HepG2 (cell line): ENCODE measurements at regions not wholly inside any gene's neighbourhood (a gene's known extent, or its start where the extent isn't known, plus 50 kb on each side); places are given as distances from the start of the nearest gene placed in this dataset.

ENCODE experiments used
- ATAC-seq: fragments of 200-7000 bp; cut with Tn5 transposase; 3 replicates; pipeline ENCODE4 v1.9.1; 2020; ENCODE audit warnings: mild to moderate bottlenecking, moderate library complexity
- BruUV-seq: library from RNA; stranded (reverse); fragments of 400-500 nt; replicated peaks from 2 replicates; lab custom pipeline; 2021; lab: Mats Ljungman, UMichigan
- CTCF ChIA-PET: fragments of 300-600 bp; formaldehyde crosslinking; extraction: SDS; loops from one replicate; lab custom pipeline; 2021; ENCODE audit warnings: low total read pairs, inconsistent platforms, low intra/inter-chr PET ratio; lab: Yijun Ruan, JAX
- POLR2A ChIA-PET: fragments of 350-600 bp; sonication (Branson Sonifier 250); formaldehyde crosslinking; loops from one replicate; lab custom pipeline; 2020; ENCODE audit warnings: antibody characterized with exemption, inconsistent platforms; lab: Yijun Ruan, JAX
- DNase-seq: peaks from one replicate; pipeline ENCODE4 v3.0.0-alpha.2; 2015; ENCODE audit warnings: low spot score
- FAIRE-seq: peaks from 3 replicates; lab custom pipeline; 2011; peaks lifted over from hg19 to GRCh38; lab: Jason Lieb, UNC
- H2AFZ ChIP-seq: one replicate; pipeline ENCODE4 v1.6.1; 2011; ENCODE audit warnings: low read length, inconsistent platforms
- H3K27ac ChIP-seq: fragments of 300-600 bp; 3 replicates; pipeline ENCODE4 v1.8.0; 2011; ENCODE audit warnings: mixed run types, mild to moderate bottlenecking, mixed read lengths, low read length, inconsistent platforms; ENCODE audit not compliant: insufficient read depth; ENCODE audit errors: extremely low read length
- H3K27me3 ChIP-seq, 2 experiments: fragments of 200-600 bp in 1 of 2; 2 replicates in 1 of 2; 3 replicates in 1 of 2; pipeline versions ENCODE4 v1.6.0 to v1.8.0; 2011; ENCODE audit warnings: low read length in 2 of 2, mild to moderate bottlenecking in 2 of 2, moderate library complexity in 2 of 2, inconsistent platforms in 1 of 2; ENCODE audit not compliant: insufficient read depth in 2 of 2, control insufficient read depth in 1 of 2
- H3K36me3 ChIP-seq, 2 experiments: fragments of 200-600 bp in 1 of 2; replicated peaks in 1 of 2; 2 replicates in 1 of 2; 3 replicates in 1 of 2; pipeline versions ENCODE4 v1.5.1 to v1.8.0; 2011; ENCODE audit warnings: low read length in 2 of 2, inconsistent platforms in 1 of 2; ENCODE audit not compliant: insufficient read depth in 2 of 2, control insufficient read depth in 1 of 2
- H3K4me1 ChIP-seq: 2 replicates; pipeline ENCODE4 v1.5.1; 2012; ENCODE audit warnings: low read length, inconsistent platforms; ENCODE audit not compliant: insufficient read depth
- H3K4me2 ChIP-seq: 2 replicates; pipeline ENCODE4 v1.6.0; 2011; ENCODE audit warnings: low read depth, low read length, inconsistent platforms
- H3K4me3 ChIP-seq, 3 experiments: fragments of 200-600 bp in 1 of 3; sonication (generic), shearing (Covaris generic) in 1 of 3; replicated peaks in 1 of 3; 2 replicates each; pipeline ENCODE4 v1.5.1; 2011 to 2016; ENCODE audit warnings: low read length in 3 of 3, inconsistent platforms in 2 of 3, low read depth in 2 of 3, mild to moderate bottlenecking in 2 of 3, control low read depth in 1 of 3, mixed read lengths in 1 of 3; ENCODE audit not compliant: insufficient read depth in 1 of 3
- H3K79me2 ChIP-seq: one replicate; pipeline ENCODE4 v1.6.1; 2011; ENCODE audit warnings: low read length, inconsistent platforms; ENCODE audit not compliant: insufficient read depth
- H3K9ac ChIP-seq: 2 replicates; pipeline ENCODE4 v1.6.0; 2011; ENCODE audit warnings: mild to moderate bottlenecking, low read depth, low read length, inconsistent platforms; ENCODE audit not compliant: insufficient read depth
- H3K9me3 ChIP-seq: 2 replicates; pipeline ENCODE4 v1.5.1; 2012; ENCODE audit warnings: mild to moderate bottlenecking, low read length
- H4K20me1 ChIP-seq: 2 replicates; pipeline ENCODE4 v1.6.0; 2011; ENCODE audit warnings: inconsistent platforms, mild to moderate bottlenecking, low read length, moderate library complexity; ENCODE audit not compliant: insufficient read depth
- DZIP1 ChIP-seq: sonication (generic); formaldehyde crosslinking; IDR thresholded peaks from 2 replicates; pipeline ENCODE4 v1.5.0; 2020; ENCODE audit warnings: mild to moderate bottlenecking, missing genetic modification reagents
- EED ChIP-seq: sonication (generic); formaldehyde crosslinking; IDR thresholded peaks from 2 replicates; pipeline ENCODE4 v1.5.0; 2020; ENCODE audit warnings: mild to moderate bottlenecking, missing genetic modification reagents
- FOSL2 ChIP-seq: sonication (generic); formaldehyde crosslinking; IDR thresholded peaks from 2 replicates; pipeline ENCODE4 v1.4.0; 2020; ENCODE audit warnings: missing genetic modification reagents
- GPN1 ChIP-seq: sonication (generic); formaldehyde crosslinking; IDR thresholded peaks from 2 replicates; pipeline ENCODE4 v1.5.1; 2020; ENCODE audit warnings: missing genetic modification reagents, borderline replicate concordance
- KDM5B ChIP-seq: sonication (generic); formaldehyde crosslinking; IDR thresholded peaks from 2 replicates; pipeline ENCODE4 v1.4.0; 2020; ENCODE audit warnings: missing genetic modification reagents, mild to moderate bottlenecking, borderline replicate concordance
- KLF15 ChIP-seq: sonication (generic); formaldehyde crosslinking; IDR thresholded peaks from 2 replicates; pipeline ENCODE4 v1.8.1; 2023; ENCODE audit warnings: borderline replicate concordance, mild to moderate bottlenecking, inconsistent platforms, missing genetic modification reagents, mixed read lengths
- LCORL ChIP-seq, 2 experiments: fragments of 450-650 bp in 1 of 2; sonication (generic) in 1 of 2; formaldehyde crosslinking in 1 of 2; IDR thresholded peaks; 2 replicates each; pipeline versions ENCODE4 v1.5.0 to v1.6.1; 2017 to 2020; ENCODE audit warnings: antibody characterized with exemption in 1 of 2, missing genetic modification reagents in 1 of 2
- NCOA1 ChIP-seq: sonication (generic); formaldehyde crosslinking; IDR thresholded peaks from 2 replicates; pipeline ENCODE4 v1.9.0; 2021; ENCODE audit warnings: missing genetic modification reagents
- PITX1 ChIP-seq: sonication (generic); formaldehyde crosslinking; IDR thresholded peaks from 2 replicates; pipeline ENCODE4 v1.5.1; 2020; ENCODE audit warnings: mild to moderate bottlenecking, missing genetic modification reagents
- POGZ ChIP-seq: sonication (generic); formaldehyde crosslinking; IDR thresholded peaks from 2 replicates; pipeline ENCODE4 v1.4.0; 2020; ENCODE audit warnings: mild to moderate bottlenecking, missing genetic modification reagents
- SNRNP70 ChIP-seq: fragments of 200-400 bp; formaldehyde crosslinking; IDR thresholded peaks from 2 replicates; pipeline ENCODE4 v1.6.1; 2017; ENCODE audit warnings: mild to moderate bottlenecking, low read depth, low read length, moderate library complexity
- SOX6 ChIP-seq, 2 experiments: fragments of 450-650 bp in 1 of 2; sonication (generic) in 1 of 2; formaldehyde crosslinking in 1 of 2; IDR thresholded peaks; 2 replicates each; pipeline versions ENCODE4 v1.4.0 to v1.6.1; 2017 to 2020; ENCODE audit warnings: antibody characterized with exemption in 1 of 2, mild to moderate bottlenecking in 1 of 2, missing genetic modification reagents in 1 of 2
- ZNF224 ChIP-seq: sonication (generic); formaldehyde crosslinking; IDR thresholded peaks from 2 replicates; pipeline ENCODE4 v1.5.0; 2020; ENCODE audit warnings: mild to moderate bottlenecking, missing genetic modification reagents
- ZNF703 ChIP-seq: sonication (generic); formaldehyde crosslinking; IDR thresholded peaks from 2 replicates; pipeline ENCODE4 v1.5.1; 2020; ENCODE audit warnings: missing genetic modification reagents, mild to moderate bottlenecking, moderate library complexity, borderline replicate concordance
- ZSCAN29 ChIP-seq: sonication (generic); formaldehyde crosslinking; conservative IDR thresholded peaks from 2 replicates; pipeline ENCODE4 v1.4.0; 2020; ENCODE audit warnings: mild to moderate bottlenecking, missing genetic modification reagents
- WGBS: methylation state at CpG from one replicate; pipeline ENCODE4 v1.1.6; 2017; ENCODE audit warnings: low lambda C conversion rate; 5-methylcytosine and 5-hydroxymethylcytosine counted together
- in situ Hi-C: cut with HindIII; loops from 2 replicates; pipeline ENCODE4 v1.10.0; 2017; ENCODE audit warnings: low pct_unique_long_range_greater_than_20kb; ENCODE audit not compliant: extremely low pct_ligation_motif_present
- intact Hi-C: fragments of 100-400 bp; cut with micrococcal nuclease; formaldehyde crosslinking; loops from one replicate; pipeline ENCODE4 v1.10.0; 2022; ENCODE audit not compliant: unreplicated experiment

- Histone ChIP-seq H4K20me1 (no peaks in the 10 kb centered on the region), H3K79me2 (no peaks in the 10 kb centered on the region), H3K9me3 (peaks cover 33% of the 10 kb centered on the region), H3K27ac (no peak overlapping the region), H3K4me2 (no peak overlapping the region), H2AFZ (no peak overlapping the region), H3K27me3 (no peaks in the 10 kb centered on the region), H3K36me3 (no peaks in the 10 kb centered on the region), H3K4me1 (no peaks in the 10 kb centered on the region), H3K9ac (no peak overlapping the region), H3K4me3 (no peak overlapping the region)
- FAIRE-seq: no peak
- TF ChIP-seq PITX1 (CRISPR knock-in tag) (no peak), POGZ (CRISPR knock-in tag) (no peak), LCORL (IDR thresholded peaks at IDR 0.05) (no peak), LCORL (CRISPR knock-in tag; IDR thresholded peaks at IDR 0.05) (no peak), KDM5B (CRISPR knock-in tag) (no peak), SOX6 (IDR thresholded peaks at IDR 0.05) (no peak), SOX6 (CRISPR knock-in tag; IDR thresholded peaks at IDR 0.05) (no peak), ZNF224 (CRISPR knock-in tag) (no peak), EED (CRISPR knock-in tag) (no peak), ZSCAN29 (CRISPR knock-in tag) (no peak), KLF15 (CRISPR knock-in tag) (no peak), FOSL2 (CRISPR knock-in tag) (no peak), DZIP1 (CRISPR knock-in tag) (no peak), NCOA1 (CRISPR knock-in tag) (no peak), ZNF703 (CRISPR knock-in tag) (no peak), GPN1 (CRISPR knock-in tag) (no peak), SNRNP70 (no peak)
- in situ Hi-C loops: no loop called here
- CTCF ChIA-PET: no interaction called here
- no peak for DNase-seq
- POLR2A ChIA-PET: no interaction called here
- intact Hi-C loops: no loop called here
- ATAC-seq: no peak
- WGBS: 27% methylated on average over 4 of the region's 4 CpGs
- no TSS peak for BruUV-seq
These were observed 168.5 kb upstream of the MEOX2 start for GRCh38 chr7:15854841-15855524.
